ENCODE measurements at regions not wholly inside any gene's neighbourhood (a gene's known extent, or its start where the extent isn't known, plus 50 kb on each side); places are given as distances from the start of the nearest gene placed in this dataset.

GRCh38 chr7:84663224-84663623 lies 468.6 kb upstream of the SEMA3A start:
- Histone ChIP-seq H3K4me3 (no peak overlapping the region), H3K4me1 (ENCODE audit: control insufficient read depth, insufficient read depth, low read length) (no peaks in the 10 kb centered on the region), H3K9ac (ENCODE audit: control insufficient read depth, insufficient read depth, low read length) (no peak overlapping the region), H3K4me2 (ENCODE audit: control insufficient read depth, insufficient read depth) (no peak overlapping the region), H3K27me3 (replicated peaks in 1 of 2; ENCODE audit: control insufficient read depth in 2 of 2, insufficient read depth in 2 of 2, low read length in 1 of 2) (no peaks in the 10 kb centered on the region), H4K20me1 (ENCODE audit: control insufficient read depth, insufficient read depth) (no peaks in the 10 kb centered on the region), H3K27ac (ENCODE audit: control insufficient read depth, insufficient read depth) (no peak overlapping the region), H3K79me2 (ENCODE audit: control insufficient read depth, insufficient read depth, low read length) (no peaks in the 10 kb centered on the region), H3K9me3 (replicated peaks; ENCODE audit: control insufficient read depth, insufficient read depth, low read length) (no peaks in the 10 kb centered on the region), H3K36me3 (ENCODE audit: control insufficient read depth in 2 of 2, insufficient read depth in 2 of 2, low read length in 1 of 2) (no peaks in the 10 kb centered on the region), H2AFZ (ENCODE audit: control insufficient read depth, low read depth, low read length) (no peak overlapping the region)
- RAD21 ChIA-PET (ENCODE audit: unreplicated experiment), result no interaction called here
- TF ChIP-seq, protein P1, sequence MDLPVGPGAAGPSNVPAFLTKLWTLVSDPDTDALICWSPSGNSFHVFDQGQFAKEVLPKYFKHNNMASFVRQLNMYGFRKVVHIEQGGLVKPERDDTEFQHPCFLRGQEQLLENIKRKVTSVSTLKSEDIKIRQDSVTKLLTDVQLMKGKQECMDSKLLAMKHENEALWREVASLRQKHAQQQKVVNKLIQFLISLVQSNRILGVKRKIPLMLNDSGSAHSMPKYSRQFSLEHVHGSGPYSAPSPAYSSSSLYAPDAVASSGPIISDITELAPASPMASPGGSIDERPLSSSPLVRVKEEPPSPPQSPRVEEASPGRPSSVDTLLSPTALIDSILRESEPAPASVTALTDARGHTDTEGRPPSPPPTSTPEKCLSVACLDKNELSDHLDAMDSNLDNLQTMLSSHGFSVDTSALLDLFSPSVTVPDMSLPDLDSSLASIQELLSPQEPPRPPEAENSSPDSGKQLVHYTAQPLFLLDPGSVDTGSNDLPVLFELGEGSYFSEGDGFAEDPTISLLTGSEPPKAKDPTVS (IDR thresholded peaks at IDR 0.05; ENCODE audit: low read depth, low read length), result no peak
- TF ChIP-seq RAD51 (IDR thresholded peaks at IDR 0.05) (no peak), ATF7 (IDR thresholded peaks at IDR 0.05; ENCODE audit: low read depth) (no peak), TCF7 (IDR thresholded peaks at IDR 0.05; ENCODE audit: borderline replicate concordance) (no peak), ZNF622 (IDR thresholded peaks at IDR 0.05) (no peak), RAD21 (IDR thresholded peaks at IDR 0.05; ENCODE audit: insufficient read depth, low read depth, low read length) (no peak), CHD4 (IDR thresholded peaks at IDR 0.05) (no peak), TAF1 (IDR thresholded peaks at IDR 0.05; ENCODE audit: borderline replicate concordance, low read depth, low read length) (no peak), STAT1 (conservative IDR thresholded peaks at IDR 0.05) (no peak), CBX3 (IDR thresholded peaks at IDR 0.05; ENCODE audit: borderline replicate concordance, low read depth) (no peak), RELB (IDR thresholded peaks at IDR 0.05; ENCODE audit: low read depth) (no peak), SPI1 (IDR thresholded peaks at IDR 0.05; ENCODE audit: borderline replicate concordance, insufficient read depth, low read depth, low read length) (no peak), GATAD2B (conservative IDR thresholded peaks at IDR 0.05; ENCODE audit: low read depth) (no peak), PAX8 (IDR thresholded peaks at IDR 0.05) (no peak), SREBF2 (IDR thresholded peaks at IDR 0.05; ENCODE audit: low read length) (no peak)
- in situ Hi-C loops (cut with MboI) (no loop called here), intact Hi-C loops (cut with micrococcal nuclease; ENCODE audit: unreplicated experiment) (no loop called here)
- no TSS peak for BruUV-seq (replicated peaks)
- FAIRE-seq (peak; percentile 38), DNase-seq (ENCODE audit: low read depth, low spot score) (no peak), ATAC-seq (0 out of 3 replicates have a peak, but pooled peaks have one; percentile 19)
- CTCF ChIA-PET, result no interaction called here
- WGBS (ENCODE audit: insufficient coverage, insufficient replicate concordance, low lambda C conversion rate, missing lambda C conversion rate), result 80% methylated on average over 1 of the region's 1 CpG
- POLR2A ChIA-PET, result no interaction called here
- SMC1A ChIA-PET (ENCODE audit: uncharacterized antibody, unreplicated experiment), result interaction anchor here (1.1 kb wide), 1 partner anchor 10 kb away, joined by 3 read pairs; no protein-coding TSS in a partner anchor

Measured in GM12878 (cell line).